ENCODE measurements at regions not wholly inside any gene's neighbourhood (a gene's known extent, or its start where the extent isn't known, plus 50 kb on each side); places are given as distances from the start of the nearest gene placed in this dataset.

- TF ChIP-seq YY1 (IDR thresholded peaks at IDR 0.05; ENCODE audit: insufficient read depth, insufficient read length) (no peak), ZNF274 (IDR thresholded peaks at IDR 0.05; ENCODE audit: low read depth, low read length) (no peak), SUZ12 (IDR thresholded peaks at IDR 0.05; ENCODE audit: extremely low read depth, insufficient read depth, insufficient read length) (no peak)
Measured at GRCh38 chr3:110474397-110474796, 597.2 kb upstream of the NECTIN3 start.

Measured in NT2/D1 (cell line).